COLO668 (cell line): ENCODE measurements at regions not wholly inside any gene's neighbourhood (a gene's known extent, or its start where the extent isn't known, plus 50 kb on each side); places are given as distances from the start of the nearest gene placed in this dataset.
"Not testable (repeated sequence)": the region's sequence is repeated elsewhere in the genome, so short reads cannot be mapped to it uniquely, and the experiment has no call there.

Experiments used
- DNase-seq: peaks from one replicate; lab custom pipeline; 2025; ENCODE audit not compliant: unreplicated experiment; lab: John Stamatoyannopoulos, UW

- no peak for DNase-seq
Observed at GRCh38 chrX:114028907-114029662, 554.8 kb upstream of the HTR2C start.

GRCh38 chrX:114017086-114017485, 566.8 kb upstream of the HTR2C start:
- DNase-seq, result no peak

- no peak for DNase-seq
Observed at GRCh38 chrX:114015966-114016365, 567.9 kb upstream of the HTR2C start.

- DNase-seq, result no peak
Observed at GRCh38 chrX:114006664-114007063, 577.2 kb upstream of the HTR2C start.

GRCh38 chrX:113996781-113997180, 587.1 kb upstream of the HTR2C start:
- DNase-seq, result no peak

- not testable (repeated sequence) for DNase-seq
Observed at GRCh38 chrX:113991720-113992119, 592.2 kb upstream of the HTR2C start.

- DNase-seq, result not testable (repeated sequence)
Observed at GRCh38 chrX:113990669-113991068, 593.2 kb upstream of the HTR2C start.

- not testable (repeated sequence) for DNase-seq
Observed at GRCh38 chrX:113988315-113988935, 595.5 kb upstream of the HTR2C start.

- DNase-seq, result no peak
Observed at GRCh38 chrX:113986427-113986826, 597.5 kb upstream of the HTR2C start.

GRCh38 chrX:113982766-113983165, 601.1 kb upstream of the HTR2C start:
- no peak for DNase-seq

- no peak for DNase-seq
Observed at GRCh38 chrX:113980953-113981352, 602.9 kb upstream of the HTR2C start.

- no peak for DNase-seq
Observed at GRCh38 chrX:113977887-113978286, 606.0 kb upstream of the HTR2C start.

GRCh38 chrX:113975441-113975840, 608.4 kb upstream of the HTR2C start:
- DNase-seq, result no peak

GRCh38 chrX:113974881-113975280, 609.0 kb upstream of the HTR2C start:
- DNase-seq, result no peak

GRCh38 chrX:113973706-113974105, 610.2 kb upstream of the HTR2C start:
- no peak for DNase-seq

GRCh38 chrX:113966791-113967190, 617.1 kb upstream of the HTR2C start:
- no peak for DNase-seq

- no peak for DNase-seq
Observed at GRCh38 chrX:113962343-113962742, 621.5 kb upstream of the HTR2C start.

GRCh38 chrX:113959912-113960626, 623.8 kb upstream of the HTR2C start:
- DNase-seq, result no peak

- no peak for DNase-seq
Observed at GRCh38 chrX:113956936-113957335, 627.0 kb upstream of the HTR2C start.

GRCh38 chrX:113954297-113954696, 629.6 kb upstream of the HTR2C start:
- DNase-seq, result no peak

- no peak for DNase-seq
Observed at GRCh38 chrX:113950081-113950678, 633.7 kb upstream of the HTR2C start.

GRCh38 chrX:113947548-113947947, 636.3 kb upstream of the HTR2C start:
- no peak for DNase-seq
